PC-3 (cell line): ENCODE measurements at regions not wholly inside any gene's neighbourhood (a gene's known extent, or its start where the extent isn't known, plus 50 kb on each side); places are given as distances from the start of the nearest gene placed in this dataset.

ENCODE experiments used
- ATAC-seq: fragments of 200-7000 bp; cut with Tn5 transposase; 2 replicates; pipeline ENCODE4 v1.9.1; 2020; ENCODE audit warnings: mild to moderate bottlenecking, moderate library complexity
- BruUV-seq: library from RNA; stranded (reverse); fragments of 400-500 nt; replicated peaks from 2 replicates; lab custom pipeline; 2021; lab: Mats Ljungman, UMichigan
- CTCF ChIA-PET: fragments of 300-600 bp; sonication (Branson Sonifier 250); formaldehyde crosslinking; loops from one replicate; lab custom pipeline; 2022; ENCODE audit warnings: antibody characterized with exemption; lab: Charles Lee
- POLR2A ChIA-PET: fragments of 300-600 bp; sonication (Branson Sonifier 250); formaldehyde crosslinking; loops from one replicate; lab custom pipeline; 2022; ENCODE audit warnings: antibody characterized with exemption; ENCODE audit not compliant: unreplicated experiment; lab: Charles Lee
- DNase-seq: peaks from one replicate; pipeline ENCODE4 v3.0.0-alpha.2; 2015
- H2AFZ ChIP-seq: fragments of 300-600 bp; sonication (generic); 2 replicates; pipeline ENCODE4 v1.6.0; 2016; ENCODE audit warnings: antibody characterized with exemption, low read length
- H3F3A ChIP-seq: fragments of 300-600 bp; sonication (generic); one replicate; pipeline ENCODE4 v1.6.0; 2017; ENCODE audit warnings: antibody characterized with exemption, low read length, control low read depth, mild to moderate bottlenecking; ENCODE audit not compliant: unreplicated experiment
- H3K27ac ChIP-seq: fragments of 300-600 bp; sonication (generic); 2 replicates; pipeline ENCODE4 v1.5.1; 2016; ENCODE audit warnings: mild to moderate bottlenecking, low read length
- H3K27me3 ChIP-seq: fragments of 300-600 bp; sonication (generic); 2 replicates; pipeline ENCODE4 v1.6.1; 2016; ENCODE audit warnings: low read length, mixed read lengths
- H3K36me3 ChIP-seq: fragments of 300-600 bp; sonication (generic); 2 replicates; pipeline ENCODE4 v1.6.1; 2016; ENCODE audit warnings: low read depth, mixed run types, low read length, mixed read lengths
- H3K4me1 ChIP-seq: fragments of 300-600 bp; sonication (generic); 2 replicates; pipeline ENCODE4 v1.5.1; 2016; ENCODE audit warnings: low read length; ENCODE audit not compliant: insufficient read depth
- H3K4me2 ChIP-seq: fragments of 300-600 bp; sonication (generic); 2 replicates; pipeline ENCODE4 v1.6.0; 2016; ENCODE audit warnings: low read length
- H3K4me3 ChIP-seq: fragments of 300-600 bp; sonication (generic); 2 replicates; pipeline ENCODE4 v1.5.1; 2016; ENCODE audit warnings: mild to moderate bottlenecking, low read length, mixed read lengths
- H3K79me2 ChIP-seq: fragments of 300-600 bp; sonication (generic); 2 replicates; pipeline ENCODE4 v1.6.1; 2017; ENCODE audit warnings: low read length, mixed read lengths
- H3K9ac ChIP-seq: fragments of 300-600 bp; sonication (generic); 2 replicates; pipeline ENCODE4 v1.6.0; 2016; ENCODE audit warnings: mild to moderate bottlenecking, low read length
- H3K9me2 ChIP-seq: fragments of 300-600 bp; sonication (generic); replicated peaks from 2 replicates; pipeline ENCODE4 v1.6.1; 2016; ENCODE audit warnings: mixed run types, low read length, mixed read lengths
- H3K9me3 ChIP-seq: fragments of 300-600 bp; sonication (generic); 2 replicates; pipeline ENCODE4 v1.6.1; 2016; ENCODE audit warnings: low read length, mixed read lengths
- H4K20me1 ChIP-seq: fragments of 300-600 bp; sonication (generic); 2 replicates; pipeline ENCODE4 v1.6.1; 2016; ENCODE audit warnings: low read length, mixed read lengths
- CTCF ChIP-seq: fragments of 300-600 bp; sonication (generic); conservative IDR thresholded peaks from 2 replicates; pipeline ENCODE4 v1.5.1; 2017; ENCODE audit warnings: antibody characterized with exemption, low read depth, mild to moderate bottlenecking, low read length
- EZH2 ChIP-seq: fragments of 300-600 bp; sonication (generic); IDR thresholded peaks from one replicate; pipeline ENCODE4 v1.6.1; 2017; ENCODE audit warnings: antibody characterized with exemption, mild to moderate bottlenecking, low read length; ENCODE audit not compliant: unreplicated experiment
- EZH2phosphoT487 ChIP-seq: fragments of 300-600 bp; sonication (generic); IDR thresholded peaks from 2 replicates; pipeline ENCODE4 v1.6.1; 2018; ENCODE audit warnings: mild to moderate bottlenecking, antibody characterized with exemption, low read length, borderline replicate concordance
- intact Hi-C: fragments of 100-400 bp; cut with micrococcal nuclease; formaldehyde crosslinking; loops from 2 replicates; pipeline ENCODE4 v1.9.0; 2023

GRCh38 chr10:56605051-56605450 lies 244.0 kb upstream of the ZWINT start:
- BruUV-seq: no TSS peak
- no peaks in the 10 kb centered on the region for H3K27me3 ChIP-seq
- H3F3A ChIP-seq: no peaks in the 10 kb centered on the region
- DNase-seq: no peak
- intact Hi-C loops: no loop called here
- no peaks in the 10 kb centered on the region for H3K9me2 ChIP-seq
- no peaks in the 10 kb centered on the region for H3K36me3 ChIP-seq
- no peaks in the 10 kb centered on the region for H3K79me2 ChIP-seq
- no peak overlapping the region for H3K4me2 ChIP-seq
- no peak overlapping the region for H3K27ac ChIP-seq
- TF ChIP-seq CTCF (no peak), EZH2 (no peak), EZH2phosphoT487 (no peak)
- CTCF ChIA-PET: no interaction called here
- no peak for ATAC-seq
- H3K9me3 ChIP-seq: 0 out of 2 replicates have a peak, but pooled peaks cover 5% of the 10 kb centered on the region
- H3K9ac ChIP-seq: no peak overlapping the region
- H4K20me1 ChIP-seq: no peaks in the 10 kb centered on the region
- H3K4me1 ChIP-seq: no peaks in the 10 kb centered on the region
- POLR2A ChIA-PET: no interaction called here
- H3K4me3 ChIP-seq: no peak overlapping the region
- peak overlapping the region; percentile 16; the same call in 1 of the 2 replicates for H2AFZ ChIP-seq

- no peaks in the 10 kb centered on the region for H3K9me2 ChIP-seq
- no peak overlapping the region for H3K27ac ChIP-seq
- no peak for TF ChIP-seq CTCF
- TF ChIP-seq EZH2phosphoT487: no peak
- TF ChIP-seq EZH2: no peak
- H3K9me3 ChIP-seq: 0 out of 2 replicates have a peak, but pooled peaks cover 7% of the 10 kb centered on the region
- H3K9ac ChIP-seq: no peak overlapping the region
- DNase-seq (no peak), ATAC-seq (no peak)
- H3K79me2 ChIP-seq: no peaks in the 10 kb centered on the region
- no TSS peak for BruUV-seq
- H4K20me1 ChIP-seq: no peaks in the 10 kb centered on the region
- H2AFZ ChIP-seq: no peak overlapping the region
- no peaks in the 10 kb centered on the region for H3K36me3 ChIP-seq
- H3K4me1 ChIP-seq: no peaks in the 10 kb centered on the region
- H3K4me3 ChIP-seq: no peak overlapping the region
- intact Hi-C loops: no loop called here
- H3K4me2 ChIP-seq: no peak overlapping the region
- CTCF ChIA-PET: no interaction called here
- H3K27me3 ChIP-seq: no peaks in the 10 kb centered on the region
- POLR2A ChIA-PET: no interaction called here
- H3F3A ChIP-seq: no peaks in the 10 kb centered on the region
Measured at GRCh38 chr10:56604624-56605023, 243.6 kb upstream of the ZWINT start.

DNA sequence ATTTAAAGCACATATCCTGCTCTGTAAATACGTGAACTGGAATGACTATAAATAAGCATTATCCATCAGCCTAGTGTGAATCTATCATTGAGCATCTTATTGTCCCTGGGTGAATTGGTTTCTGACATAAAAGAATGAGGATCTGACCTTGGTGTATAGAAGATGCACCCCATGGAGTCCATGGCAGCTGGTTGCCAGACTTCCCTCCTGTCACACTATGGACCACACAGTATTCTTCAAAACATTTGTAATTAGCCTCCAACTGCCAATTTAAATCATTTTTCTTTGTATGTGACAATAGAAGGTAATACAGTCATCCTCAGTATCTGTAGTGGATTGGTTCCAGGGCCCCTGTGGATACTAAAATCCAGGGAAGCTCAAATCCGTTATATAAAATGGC lies 238.1 kb upstream of the ZWINT start:
- TF ChIP-seq EZH2phosphoT487: no peak
- TF ChIP-seq EZH2: no peak
- TF ChIP-seq CTCF: no peak
- Histone ChIP-seq H3K9ac (no peak overlapping the region), H3K9me2 (no peaks in the 10 kb centered on the region), H3K36me3 (no peaks in the 10 kb centered on the region), H3K4me1 (no peaks in the 10 kb centered on the region), H3K9me3 (0 out of 2 replicates have a peak, but pooled peaks cover 12% of the 10 kb centered on the region), H3K27ac (no peak overlapping the region), H2AFZ (no peak overlapping the region), H3K27me3 (no peaks in the 10 kb centered on the region), H3K4me2 (no peak overlapping the region), H3F3A (no peaks in the 10 kb centered on the region), H3K4me3 (no peak overlapping the region), H4K20me1 (no peaks in the 10 kb centered on the region), H3K79me2 (no peaks in the 10 kb centered on the region)
- ChIA-PET POLR2A (no interaction called here), CTCF (no interaction called here)
- ATAC-seq: no peak
- no peak for DNase-seq
- BruUV-seq: no TSS peak
- intact Hi-C loops: no loop called here
